COLO829 (cell line): ENCODE measurements at regions not wholly inside any gene's neighbourhood (a gene's known extent, or its start where the extent isn't known, plus 50 kb on each side); places are given as distances from the start of the nearest gene placed in this dataset.
"Not testable (repeated sequence)": the region's sequence is repeated elsewhere in the genome, so short reads cannot be mapped to it uniquely, and the experiment has no call there.

Experiments
- DNase-seq: peaks from one replicate; pipeline ENCODE4 v3.0.0; 2012; ENCODE audit warnings: low spot score

DNA sequence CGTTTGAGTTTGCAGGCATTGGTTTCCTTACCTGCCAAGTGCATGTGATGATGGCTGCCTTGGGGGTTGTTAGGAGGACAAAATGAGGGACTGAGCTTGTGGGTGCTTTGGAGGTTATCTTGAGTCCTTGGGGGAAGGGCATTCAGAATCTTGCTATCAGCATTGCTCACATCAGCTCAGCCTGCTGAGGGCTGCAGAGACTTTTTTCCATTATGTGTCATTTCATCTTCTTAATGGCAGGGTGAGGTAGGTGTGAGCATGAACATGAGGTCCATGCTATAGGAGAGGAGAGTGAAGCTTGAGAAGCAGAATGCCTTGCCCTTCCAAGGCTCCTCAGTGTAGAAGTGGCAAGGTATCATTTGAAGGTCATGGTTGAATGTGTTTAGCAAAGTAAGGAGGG is 112.3 kb downstream of the MIAT start:
- no peak for DNase-seq

DNA sequence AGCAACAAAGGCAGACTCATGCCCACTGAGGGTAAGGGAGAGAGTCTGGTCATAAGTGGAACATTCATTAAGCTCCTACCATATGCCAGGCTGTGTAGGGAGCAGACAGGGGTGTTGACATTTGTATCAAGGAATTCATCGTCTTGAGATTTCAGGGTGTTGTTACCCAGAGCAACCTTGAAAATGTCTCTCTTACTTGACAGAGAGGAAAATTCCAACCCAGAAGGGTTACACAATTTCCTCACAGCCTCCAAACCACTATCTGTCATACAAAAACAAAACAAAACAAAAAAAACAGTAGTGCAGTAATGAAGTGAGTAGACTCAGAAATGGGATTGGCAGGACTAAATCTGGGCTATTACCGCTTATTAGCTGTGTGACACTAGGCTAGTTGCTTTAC is 113.2 kb downstream of the MIAT start:
- DNase-seq = no peak

DNA sequence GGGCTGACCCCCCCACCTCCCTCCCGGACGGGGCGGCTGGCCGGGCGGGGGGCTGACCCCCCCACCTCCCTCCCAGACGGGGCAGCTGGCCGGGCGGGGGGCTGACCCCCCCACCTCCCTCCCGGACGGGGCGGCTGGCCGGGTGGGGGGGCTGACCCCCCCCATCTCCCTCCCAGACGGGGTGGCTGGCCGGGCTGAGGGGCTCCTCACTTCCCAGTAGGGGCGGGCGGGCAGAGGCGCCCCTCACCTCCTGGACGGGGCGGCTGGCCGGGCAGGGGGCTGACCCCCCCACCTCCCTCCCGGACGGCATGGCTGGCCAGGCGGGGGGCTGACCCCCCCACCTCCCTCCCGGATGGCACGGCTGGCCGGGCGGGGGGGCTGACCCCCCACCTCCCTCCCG is 115.7 kb downstream of the MIAT start:
- DNase-seq = not testable (repeated sequence)

DNA sequence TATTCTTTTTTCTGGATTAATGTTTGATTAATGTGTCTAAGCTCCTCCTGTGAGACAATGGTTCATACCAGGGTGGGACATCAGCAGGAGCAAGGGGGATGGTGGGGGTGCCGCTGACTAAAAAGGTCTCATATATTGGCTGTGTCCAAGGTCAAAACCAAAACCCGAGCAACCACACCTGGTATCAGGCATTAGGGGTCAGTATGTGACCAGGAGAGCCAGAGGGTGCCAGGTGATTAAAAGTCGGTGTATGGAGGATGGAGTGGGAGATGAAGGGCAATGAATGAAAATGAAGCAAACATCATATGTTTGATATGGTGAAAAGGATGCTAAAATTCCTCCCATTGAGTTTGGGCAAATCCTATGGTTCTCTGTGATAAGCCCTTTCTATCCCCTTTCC is 118.0 kb downstream of the MIAT start:
- no peak for DNase-seq

DNA sequence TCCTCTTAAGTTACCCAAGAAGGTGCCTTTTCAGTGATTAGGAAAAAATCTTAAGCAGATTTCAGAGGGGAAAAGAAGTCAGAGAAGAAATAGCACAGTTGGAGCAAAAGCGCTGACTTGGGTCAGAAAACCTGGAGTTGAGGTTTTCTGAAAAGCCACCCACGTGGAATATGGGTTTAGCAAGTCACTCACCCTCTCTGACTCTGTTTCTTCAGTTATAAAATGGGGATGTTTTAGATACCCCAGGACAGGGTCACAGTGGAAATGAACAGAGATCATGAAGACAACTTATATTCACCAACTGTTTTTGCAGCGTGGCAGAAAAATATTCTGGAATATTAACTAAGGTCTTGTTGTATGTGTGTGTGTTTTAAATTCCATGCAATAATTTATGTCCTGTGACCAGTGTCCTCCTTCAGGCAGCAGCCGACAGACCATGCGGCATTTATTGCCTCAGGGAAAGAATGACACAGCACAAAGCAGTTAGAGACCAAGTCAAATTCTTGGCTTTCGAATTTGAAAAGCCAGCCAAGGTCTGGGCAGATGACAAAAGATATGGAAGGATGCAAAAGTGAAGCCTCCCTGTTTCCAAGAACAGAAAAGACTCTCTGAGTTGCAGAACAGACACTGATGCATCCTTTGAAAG is 119.9 kb downstream of the MIAT start:
- DNase-seq = no peak

DNA sequence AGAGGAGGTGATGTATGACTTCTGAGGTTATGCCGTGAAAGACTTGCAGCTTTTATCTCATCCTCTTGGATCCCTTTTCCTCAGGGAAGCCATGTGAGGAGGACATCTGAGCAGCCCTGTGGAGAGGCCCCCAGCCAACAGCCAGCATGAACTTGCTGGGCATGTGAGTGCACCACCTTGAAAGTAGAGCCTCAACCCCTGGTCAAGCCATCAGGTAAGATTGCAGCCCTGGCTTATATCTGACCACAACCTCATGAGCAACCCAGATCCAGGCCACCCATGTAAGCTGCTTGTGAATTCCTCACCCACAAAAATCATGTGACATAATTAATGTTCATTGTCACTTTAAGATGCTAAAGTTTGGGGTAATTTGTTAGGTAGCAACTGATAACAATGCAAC is 121.0 kb downstream of the MIAT start:
- DNase-seq = no peak

DNA sequence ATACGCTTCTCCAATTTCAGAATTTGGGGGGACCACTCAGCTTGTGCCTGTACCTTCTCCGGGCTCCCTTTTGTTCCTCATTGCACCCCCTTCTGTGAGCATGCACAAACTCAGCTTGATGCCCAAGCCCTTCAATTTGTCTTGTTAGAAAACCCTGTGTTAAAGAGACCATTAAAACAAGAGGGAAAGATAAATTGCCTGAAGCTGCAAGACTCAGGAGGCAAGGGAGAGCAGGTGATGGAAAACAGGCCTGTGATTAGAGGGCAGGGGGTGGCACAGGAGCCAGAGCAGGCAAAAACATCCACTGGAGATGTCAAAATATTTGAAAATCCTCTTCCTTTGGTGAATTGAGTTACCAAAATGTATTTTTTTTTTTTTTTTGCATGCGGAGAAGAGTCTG is 121.7 kb downstream of the MIAT start:
- DNase-seq = no peak

DNA sequence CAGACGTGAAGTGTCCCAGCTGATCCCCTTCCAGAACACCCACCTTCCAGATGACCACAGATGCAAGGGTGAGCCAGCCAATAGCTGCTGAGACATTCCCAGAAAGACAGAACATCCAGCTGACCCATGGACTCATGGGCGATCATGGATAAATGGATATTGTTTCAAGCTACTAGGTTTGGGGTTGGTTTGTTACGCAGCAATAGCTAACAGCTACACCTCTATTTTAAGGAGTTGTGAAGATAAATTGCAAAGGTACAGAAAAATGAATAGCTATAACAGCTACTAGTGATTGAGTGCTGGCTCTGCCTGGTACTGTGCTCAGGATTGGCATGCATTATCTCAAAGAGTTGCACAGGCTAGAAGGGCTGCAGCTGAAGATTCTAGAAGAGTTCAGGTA is 122.5 kb downstream of the MIAT start:
- DNase-seq = no peak

DNA sequence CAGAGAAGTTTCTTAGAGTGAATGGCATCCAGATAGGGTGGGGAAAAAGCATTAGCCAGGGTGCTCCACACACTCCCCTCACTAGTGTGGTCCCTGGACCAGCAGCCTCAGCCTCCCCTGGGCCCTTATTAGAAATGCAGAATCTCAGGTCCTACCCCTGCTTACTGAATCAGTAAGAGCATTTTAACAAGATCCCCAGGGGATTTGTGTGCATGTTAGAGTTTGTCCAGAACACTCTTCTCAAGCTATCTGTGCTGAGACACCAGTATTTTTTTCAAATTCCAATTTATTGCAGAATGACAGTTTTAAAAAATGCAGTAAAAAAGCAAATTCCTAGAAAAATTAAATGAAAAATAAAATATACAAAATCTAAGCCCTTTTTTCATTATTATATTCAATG is 123.1 kb downstream of the MIAT start:
- DNase-seq = no peak

DNA sequence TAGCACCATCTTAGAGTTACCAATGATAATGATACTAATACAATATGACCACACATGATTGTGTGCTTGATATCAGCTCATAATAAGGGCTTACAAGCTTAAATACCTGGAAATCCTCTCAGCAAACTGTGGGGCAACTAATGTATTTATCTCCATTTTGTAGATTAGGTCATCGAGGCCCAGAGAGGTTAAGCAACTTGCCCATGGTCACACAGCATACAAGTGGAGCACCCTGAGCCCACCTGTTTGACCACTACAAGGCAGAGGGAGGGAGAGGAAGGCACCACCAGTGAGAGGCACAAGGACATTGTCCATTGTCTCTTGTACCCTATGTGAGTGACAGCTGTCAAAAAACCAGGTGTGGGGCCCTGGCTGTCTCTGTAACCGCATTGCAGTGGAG is 123.7 kb downstream of the MIAT start:
- no peak for DNase-seq

DNA sequence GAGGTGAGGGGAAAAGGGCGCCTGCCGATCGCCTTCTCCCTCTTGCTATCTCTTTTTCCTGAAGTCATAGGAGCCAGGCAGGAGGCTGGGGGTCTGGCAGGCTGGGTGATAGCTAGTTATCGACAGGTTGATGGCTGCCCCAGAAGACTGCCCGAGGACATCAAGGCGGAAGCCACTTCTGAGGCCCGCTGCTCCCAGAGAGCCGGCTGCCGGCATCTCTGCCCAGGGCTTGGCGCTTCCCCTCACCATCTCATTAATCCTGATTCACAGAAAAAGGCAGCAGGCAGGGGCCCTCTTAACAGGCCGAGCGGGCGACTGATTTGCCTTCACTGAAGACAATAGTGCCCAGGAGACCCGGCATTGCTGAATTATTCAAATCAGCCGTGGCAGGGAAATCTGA is 124.2 kb downstream of the MIAT start:
- no peak for DNase-seq

DNA sequence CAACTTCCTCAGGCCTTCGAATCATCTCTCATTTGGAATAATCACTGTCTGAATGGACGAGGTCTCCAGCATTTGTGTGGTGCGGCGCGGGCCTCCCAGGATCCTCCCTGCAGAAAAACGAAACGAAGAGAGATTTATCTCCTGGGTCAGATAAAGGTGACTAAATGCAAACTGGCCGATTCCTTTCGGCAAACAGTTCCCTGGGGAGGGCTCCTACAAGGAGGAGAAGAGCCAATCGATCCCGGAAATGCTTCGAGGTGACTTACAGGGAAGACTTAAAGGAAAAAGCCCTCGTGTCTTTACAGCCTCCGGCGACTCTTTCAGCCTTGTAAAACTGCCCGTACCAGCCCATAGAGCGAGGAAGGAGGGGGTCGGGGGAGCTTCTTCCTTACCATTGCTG is 126.5 kb downstream of the MIAT start:
- DNase-seq = no peak

DNA sequence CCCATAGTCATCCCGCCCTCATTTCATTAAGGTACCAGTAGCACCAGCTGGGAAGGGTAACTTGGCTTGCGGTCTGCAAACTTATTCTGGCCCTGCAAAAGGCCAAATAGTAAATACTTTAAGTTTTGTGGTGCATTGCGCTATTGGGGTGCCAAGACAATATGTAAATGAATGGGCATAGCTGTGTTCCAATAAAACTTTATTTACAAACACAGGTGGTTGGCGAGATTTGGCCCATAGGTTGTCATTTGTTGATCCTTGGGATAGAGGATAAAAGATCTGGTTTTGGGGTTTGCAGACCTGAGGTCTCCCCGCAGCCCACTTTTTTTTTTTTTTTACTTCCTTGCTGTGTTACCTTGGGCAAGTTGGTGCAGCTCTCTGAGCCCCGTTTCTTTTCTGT is 127.4 kb downstream of the MIAT start:
- no peak for DNase-seq

DNA sequence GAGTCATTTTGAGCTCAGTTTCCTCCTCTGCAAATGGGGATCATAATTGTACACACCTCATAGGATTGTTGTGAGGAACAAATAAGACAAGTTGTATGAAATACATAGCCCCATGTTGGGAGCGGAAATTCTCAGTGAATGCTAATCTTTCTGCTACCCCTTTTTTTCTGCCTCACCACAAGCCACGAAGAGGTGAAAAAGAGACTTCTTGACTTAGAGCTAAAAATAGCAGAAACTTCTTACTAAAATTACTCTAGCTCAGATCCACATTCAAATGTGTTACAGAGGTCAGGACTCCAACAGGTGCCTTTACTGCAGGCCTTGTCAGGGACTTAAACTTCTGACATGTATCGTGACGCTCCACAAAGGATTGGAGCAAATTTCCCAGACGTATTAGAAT is 128.5 kb downstream of the MIAT start:
- no peak for DNase-seq

DNA sequence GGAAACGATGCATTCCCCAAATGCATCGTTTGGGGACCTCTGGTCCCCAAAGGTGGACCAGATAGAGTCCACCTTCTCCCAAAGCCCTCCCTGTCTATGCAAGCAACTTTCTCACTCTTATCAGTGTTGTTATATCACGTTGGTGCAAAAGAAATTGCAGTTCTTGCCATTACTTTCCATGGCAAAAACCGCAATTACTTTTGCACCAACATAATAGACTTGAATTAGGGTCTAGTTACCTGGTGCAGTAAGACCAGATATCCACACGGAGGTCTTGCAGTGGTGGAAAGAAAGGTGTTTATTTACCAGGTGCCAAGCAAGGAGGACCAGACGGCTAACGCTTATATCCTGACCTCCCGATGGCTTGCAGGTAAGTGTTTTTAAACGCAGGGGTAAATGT is 129.0 kb downstream of the MIAT start:
- no peak for DNase-seq

DNA sequence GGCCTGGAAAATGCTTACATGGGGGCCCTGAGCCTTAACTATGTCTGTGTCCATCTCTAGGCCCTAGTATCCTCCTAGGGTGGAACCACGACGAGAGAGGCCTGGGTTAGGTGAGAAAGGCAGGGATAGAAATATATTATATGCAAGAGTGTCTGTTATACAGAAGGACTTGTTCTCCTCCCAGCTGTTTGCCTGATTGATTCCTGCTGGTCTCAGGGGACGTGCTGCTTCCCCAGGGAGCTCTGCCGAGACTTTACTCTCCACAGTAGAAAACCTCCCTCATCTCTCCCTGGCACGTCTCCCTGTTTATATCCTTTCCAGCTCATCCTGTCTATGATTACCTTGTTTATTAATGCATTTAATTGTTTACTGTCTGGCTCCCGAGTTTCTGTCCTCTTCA is 132.6 kb downstream of the MIAT start:
- DNase-seq = peak; percentile 39

DNA sequence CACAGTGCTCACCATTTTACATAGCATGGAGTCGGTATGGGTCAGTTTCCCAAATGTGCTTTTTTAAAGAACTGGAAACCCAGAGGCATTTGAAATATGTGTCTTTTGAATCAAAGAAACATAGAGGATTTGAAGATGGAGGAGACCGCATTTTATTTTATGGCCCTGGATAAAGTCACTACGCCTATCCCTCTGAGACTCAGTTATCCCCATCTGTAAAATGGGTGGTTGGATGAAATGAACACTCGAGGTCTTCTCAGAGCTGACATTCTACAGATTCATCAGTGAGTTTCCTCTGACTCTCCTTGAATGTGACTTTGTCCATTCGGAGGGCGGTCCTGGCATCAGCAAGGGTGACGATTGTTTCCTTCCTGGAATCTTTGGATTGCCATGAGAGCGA is 135.1 kb downstream of the MIAT start:
- DNase-seq = no peak

DNA sequence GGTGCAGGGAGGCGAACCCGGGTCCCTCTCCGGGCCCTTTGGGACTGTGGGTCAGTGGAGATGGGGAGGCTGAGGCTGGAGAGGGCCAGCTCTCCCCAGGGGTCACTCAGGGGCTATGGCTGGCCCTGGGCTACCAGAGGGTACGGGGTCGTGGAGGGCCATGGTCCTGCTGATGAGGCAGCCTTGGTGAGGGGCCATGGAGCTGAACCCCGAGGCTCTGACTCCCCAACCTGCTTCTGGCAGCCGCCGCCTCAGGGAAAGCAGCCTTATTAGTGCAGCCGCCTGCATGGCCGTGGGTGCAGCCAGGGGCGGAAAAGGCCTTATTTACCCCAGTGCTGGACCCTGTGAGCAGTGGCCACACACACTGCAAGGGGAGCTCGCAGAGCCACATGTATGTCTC is 139.4 kb downstream of the MIAT start:
- no peak for DNase-seq

DNA sequence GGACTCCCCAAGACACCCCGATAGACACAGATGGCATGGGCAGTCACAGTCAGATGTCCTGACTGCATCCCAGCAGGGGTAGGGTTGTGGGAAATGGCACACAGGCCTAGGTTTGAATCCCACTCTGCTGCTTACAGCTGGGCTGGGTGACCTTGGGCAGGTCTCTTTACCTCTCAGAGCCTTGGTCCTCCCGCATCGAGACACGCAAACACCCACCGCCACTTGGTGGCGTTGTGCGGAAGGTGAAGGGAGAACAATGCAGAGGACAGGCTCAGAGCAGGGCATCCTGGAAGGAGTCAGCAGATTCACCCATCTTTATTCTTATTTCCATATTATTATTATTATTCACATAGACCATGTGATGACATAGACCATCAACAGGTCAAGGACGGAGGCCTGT is 140.5 kb downstream of the MIAT start:
- no peak for DNase-seq

DNA sequence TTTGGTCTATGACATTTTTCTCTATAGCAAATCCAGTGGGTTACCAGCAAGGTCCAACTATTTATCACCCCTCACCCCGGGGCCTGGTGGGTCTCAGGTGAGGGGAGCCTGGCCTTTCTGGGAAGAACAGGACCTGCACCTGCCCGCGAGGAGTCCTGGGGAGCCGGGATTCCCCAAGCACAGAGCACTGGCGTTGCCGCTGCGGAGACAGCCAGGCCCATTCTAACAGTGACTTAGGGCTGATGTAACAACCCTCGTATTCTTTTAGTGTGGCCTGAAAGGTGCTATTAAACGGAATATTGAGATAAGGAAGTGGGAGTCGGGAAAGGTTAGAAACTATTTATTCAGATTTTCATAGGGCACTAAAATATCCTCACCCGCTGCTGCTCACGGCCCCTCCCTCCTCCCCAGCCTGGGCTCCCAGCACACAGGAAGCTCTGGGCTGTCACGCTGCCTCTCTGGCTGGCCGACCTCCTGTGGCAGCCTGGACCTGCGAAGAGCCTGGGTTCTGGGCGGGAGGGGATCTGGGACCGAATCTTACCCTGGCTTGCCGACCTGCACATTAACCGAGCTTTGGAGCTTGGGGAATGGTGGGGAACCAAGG is 141.2 kb downstream of the MIAT start:
- DNase-seq = no peak

DNA sequence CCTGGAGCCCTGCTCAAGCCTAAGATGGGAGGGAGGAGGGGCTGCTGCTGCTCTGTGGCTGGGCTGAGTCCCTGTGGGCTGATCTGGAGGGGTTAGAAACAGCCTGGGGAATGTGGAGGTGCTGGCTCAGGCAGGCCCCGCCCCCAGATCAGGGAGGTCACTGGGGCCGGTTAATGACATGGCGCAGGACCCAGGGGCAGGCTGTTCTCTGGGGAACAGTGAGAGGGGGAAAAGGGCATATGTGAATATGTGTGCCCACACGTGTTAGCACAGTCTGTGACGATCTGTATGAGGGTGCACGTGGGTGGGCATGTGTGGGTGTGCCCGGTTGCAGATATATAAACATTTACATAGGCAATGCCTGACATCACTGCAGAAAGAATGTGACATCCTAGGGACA is 143.5 kb downstream of the MIAT start:
- no peak for DNase-seq

DNA sequence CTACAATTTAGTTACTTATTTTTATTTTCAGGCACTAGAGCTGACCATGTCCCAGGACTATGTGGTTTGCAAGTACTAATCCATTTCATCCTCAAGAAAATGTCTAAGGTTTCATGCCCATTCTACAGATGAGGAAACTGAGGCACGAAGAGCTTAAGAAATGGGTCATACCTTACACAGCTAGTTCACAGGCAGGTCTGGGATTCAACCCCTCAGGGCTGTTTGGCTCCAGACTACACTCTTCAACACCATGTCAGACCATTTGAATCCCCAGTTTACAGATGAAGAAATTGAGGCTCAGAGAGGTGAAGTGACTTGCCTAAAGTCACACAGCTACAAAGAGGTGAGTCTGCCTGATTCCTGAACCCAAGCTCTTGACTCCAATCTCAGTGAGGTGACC is 144.1 kb downstream of the MIAT start:
- DNase-seq = no peak

DNA sequence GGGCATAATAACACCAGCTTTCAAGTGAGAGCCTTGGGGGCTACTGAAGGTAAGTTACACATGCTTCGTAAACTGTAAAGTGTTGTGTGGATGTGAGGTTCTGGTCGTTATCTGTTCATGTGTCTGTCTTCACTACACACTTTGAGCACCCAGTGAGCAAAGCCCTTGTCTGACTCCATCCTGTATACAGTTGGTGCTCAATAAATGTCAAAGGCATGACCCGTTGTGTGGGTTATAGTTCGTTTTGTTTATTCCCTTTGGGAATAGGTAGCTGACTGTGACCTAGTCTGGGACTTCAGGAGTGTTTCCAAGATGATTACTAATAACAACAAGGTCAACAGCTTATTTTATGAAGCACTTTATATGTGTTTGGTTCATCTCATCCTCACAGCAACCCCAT is 146.9 kb downstream of the MIAT start:
- DNase-seq = no peak

DNA sequence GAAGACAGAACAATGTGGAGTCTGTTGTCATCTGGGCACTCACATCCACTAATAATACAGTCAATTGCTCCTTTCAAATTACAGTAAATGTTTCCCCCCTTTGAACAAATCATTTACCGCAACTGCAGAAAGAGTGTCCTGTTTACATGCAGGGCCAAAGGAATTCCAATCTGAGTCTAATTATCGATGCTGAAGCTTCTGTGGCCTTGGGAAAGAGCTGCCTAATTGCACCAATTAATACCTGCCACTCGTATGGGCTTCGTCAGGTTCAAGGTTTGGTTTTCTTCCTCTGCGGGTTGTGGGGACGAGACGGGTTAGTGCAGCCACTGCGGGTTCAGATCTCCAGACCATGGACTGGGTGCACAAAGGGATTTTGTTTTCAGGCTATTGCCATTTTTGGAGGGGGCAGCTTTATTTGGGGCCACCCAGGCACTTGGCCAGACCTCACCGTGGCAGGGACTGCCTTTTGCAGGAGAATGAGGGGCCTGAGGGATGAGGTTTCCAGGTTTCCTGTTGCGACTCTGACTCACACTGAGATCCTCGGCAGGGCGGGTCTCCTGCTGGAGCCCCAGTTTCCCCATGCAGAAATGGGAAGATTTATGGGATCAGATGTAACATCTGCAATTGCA is 147.6 kb downstream of the MIAT start:
- DNase-seq = peak; percentile 55
